NCI-H1105 (cell line): ENCODE measurements at regions not wholly inside any gene's neighbourhood (a gene's known extent, or its start where the extent isn't known, plus 50 kb on each side); places are given as distances from the start of the nearest gene placed in this dataset.
A peak's percentile ranks its signal among the peaks of the same experiment; 100 is the strongest.

Source experiments
- DNase-seq: peaks from one replicate; lab custom pipeline; 2025; lab: John Stamatoyannopoulos, UW

DNA sequence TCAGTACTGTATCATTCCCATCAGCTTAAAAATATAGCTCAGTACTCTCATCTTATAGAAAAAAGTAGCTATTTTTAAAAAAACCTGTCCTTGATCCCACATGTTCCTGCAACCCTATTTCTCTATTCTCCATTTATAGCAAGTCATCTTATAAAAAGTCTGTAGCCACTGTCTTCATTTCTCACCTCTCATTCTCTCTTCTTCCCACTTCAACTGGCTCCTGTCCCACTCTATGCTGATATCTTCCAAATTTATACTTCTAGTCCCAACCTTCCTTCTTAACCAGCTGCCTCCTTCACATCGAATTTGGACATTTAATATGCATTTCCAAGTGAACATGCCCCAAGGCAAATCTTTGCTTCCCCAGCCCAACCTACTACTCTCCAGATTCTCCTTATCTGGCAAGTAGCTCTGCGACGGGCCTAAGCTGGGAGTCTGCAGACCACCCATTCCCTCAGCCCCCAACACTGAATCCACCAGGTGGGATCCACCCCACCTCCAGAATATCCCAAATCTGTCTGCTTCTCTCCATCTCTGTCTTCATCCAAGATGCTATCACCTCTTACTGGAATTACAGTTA is 52.0 kb upstream of the TANC2 start:
- no peak for DNase-seq

DNA sequence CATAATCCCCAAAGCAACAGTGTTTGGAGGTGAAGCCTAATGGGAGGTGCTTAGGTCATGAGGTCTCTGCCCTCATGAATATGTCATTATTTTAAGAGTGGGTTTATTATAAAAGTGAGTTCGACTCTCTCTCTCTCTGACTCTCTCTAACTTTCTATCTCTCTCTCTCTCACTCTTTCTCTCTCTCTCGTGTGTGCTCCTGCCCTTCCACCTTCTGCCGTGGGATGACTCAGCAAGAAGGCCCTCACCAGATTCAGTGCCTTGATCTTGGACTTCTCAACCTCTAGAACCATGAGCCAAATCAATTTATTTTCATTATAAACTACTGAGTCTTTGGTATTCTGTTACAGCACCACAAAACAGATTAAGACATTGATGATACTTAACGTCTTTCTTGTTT is 53.7 kb upstream of the TANC2 start:
- no peak for DNase-seq

DNA sequence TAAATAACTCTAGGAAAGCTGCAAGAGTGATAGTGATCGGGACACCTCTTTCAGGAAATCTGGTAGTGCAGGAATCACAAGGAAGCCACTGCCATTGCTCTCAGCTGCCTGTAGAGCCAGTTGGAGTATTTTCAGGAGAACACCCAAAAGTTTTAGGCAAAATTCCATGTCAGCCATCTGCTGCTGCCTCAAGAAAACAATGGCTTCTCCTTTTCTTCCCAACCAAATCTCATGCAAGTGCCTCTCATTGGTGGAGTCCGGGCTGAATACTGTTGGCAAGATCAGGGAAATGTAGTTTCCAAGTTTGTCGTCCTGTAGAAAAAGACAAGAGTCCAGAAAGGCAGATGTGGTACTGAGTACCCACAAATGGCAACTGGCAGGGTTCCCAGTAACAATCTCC is 54.9 kb upstream of the TANC2 start:
- DNase-seq, result peak; percentile 44

DNA sequence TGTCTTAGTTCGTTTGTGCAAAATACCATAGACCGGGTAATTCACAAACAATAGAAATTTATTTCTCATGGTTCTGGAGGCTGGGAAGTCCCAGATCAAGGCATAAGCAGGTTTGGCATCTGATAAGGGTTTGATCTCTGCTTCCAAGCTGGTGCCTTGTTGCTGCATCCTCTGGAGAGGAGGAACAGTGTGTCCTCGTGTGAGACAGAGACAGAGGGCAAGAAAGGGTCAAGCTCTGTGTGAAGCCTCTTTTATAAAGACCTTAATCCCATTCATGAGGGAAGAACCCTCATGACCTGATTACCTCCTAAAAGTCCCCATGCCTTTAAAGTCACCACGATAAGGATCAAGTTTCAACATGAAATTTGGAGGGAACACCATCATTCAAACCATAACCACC is 55.8 kb upstream of the TANC2 start:
- DNase-seq, result no peak

DNA sequence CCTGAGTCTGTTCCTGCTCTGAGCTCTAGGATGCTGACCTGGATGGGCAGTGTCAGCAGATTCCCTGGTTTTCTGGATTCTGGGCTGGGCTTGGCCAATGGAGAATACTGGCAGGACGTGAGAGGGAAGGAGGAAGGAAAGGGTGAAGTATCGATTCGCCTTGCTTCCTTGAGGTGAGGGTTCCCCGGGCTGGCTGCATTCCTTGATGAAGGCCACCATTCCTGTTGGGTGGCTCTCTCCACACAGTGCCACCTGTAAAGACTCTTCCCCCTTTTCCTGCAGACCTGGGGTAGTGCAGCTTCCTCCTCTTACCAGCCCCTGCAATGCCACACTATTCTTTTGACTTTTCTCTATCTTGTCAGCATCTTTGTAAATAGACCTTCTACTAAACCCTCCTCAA is 58.1 kb upstream of the TANC2 start:
- DNase-seq, result no peak

DNA sequence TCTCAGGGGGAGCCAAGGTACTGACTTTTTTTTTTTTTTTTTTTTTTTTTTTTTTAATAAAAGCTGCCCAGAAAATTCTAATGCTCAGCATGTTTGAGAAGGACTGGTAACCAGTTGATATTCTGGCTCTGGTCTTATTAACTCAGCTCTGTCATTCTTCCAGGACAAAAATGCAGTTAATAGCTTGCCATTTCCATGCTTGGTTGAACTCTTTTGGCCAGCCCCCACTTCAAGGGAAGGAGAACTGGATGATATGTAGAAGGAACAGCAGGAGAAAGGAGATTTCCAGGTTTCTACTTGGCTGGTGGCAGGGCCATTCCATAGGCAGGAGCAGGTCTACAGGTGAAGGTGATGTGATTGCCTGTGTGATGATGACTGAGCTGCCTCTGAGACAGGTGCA is 59.2 kb upstream of the TANC2 start:
- DNase-seq, result no peak

DNA sequence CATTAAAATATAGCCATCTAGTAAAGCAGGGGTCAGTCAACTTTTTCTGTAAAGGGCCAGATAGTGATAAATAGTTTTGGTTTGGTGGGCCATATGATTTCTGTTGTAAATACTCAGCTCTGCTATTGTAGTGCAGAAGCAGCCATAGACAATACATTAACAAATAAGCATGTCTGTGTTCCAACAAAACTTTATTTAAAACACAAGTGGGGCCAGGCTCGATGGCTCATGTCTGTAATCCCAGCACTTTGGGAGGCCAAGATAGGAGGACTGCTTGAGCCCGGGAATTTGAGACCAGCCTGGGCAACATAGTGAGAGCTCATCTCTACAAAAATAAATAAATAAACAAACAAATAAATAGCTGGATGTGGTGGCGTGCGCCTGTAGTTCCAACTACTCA is 60.8 kb upstream of the TANC2 start:
- no peak for DNase-seq

DNA sequence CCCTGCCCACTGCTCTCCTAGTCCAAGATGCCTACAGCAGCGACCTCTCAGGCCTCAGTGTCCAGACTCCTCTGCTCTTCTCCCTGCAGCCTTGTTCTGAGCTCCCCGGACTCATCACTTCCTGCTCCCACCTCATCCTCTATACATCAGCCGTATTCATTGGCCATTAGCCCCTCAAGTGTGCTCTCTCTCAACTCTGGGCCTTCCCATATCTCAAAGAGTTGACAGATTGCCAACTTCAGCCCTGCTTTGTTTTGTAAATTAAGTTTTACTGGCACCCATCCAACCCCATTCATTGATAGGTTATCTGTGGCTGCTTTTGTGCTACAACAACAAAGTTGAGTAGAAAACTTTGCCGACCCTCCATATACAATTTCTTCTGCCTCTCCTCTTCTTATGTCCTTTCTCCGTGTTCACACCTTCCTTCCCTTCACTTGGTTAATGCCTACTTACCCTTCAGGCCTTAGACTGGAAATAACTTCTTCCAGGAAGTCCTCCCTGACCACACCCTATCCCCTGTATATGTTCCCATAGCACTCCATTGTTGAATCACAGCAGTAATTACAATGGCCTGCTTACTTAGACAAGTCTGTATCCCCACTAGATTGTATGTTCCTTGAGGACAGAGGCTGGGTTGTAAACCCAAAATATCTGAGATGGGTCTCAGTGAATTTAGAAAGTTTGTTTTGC is 63.4 kb upstream of the TANC2 start:
- DNase-seq, result peak; percentile 70

DNA sequence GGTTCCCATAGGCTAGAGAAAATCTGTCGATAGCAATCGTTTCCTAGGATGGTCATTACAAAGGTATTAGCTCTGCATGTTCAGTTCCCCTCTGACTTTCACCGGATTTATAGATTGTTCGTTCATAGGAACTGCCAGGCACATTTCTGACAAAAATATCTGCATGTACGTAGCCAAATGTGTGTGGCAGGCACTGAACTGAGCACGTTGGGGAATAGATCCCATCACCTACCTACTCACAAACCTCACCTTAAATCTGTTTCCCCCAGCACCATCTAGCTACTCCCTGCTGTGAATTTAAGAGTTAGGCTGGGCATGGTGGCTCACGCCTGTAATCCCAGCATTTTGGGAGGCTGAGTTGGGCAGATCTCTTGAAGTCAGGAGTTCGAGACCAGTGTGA is 64.5 kb upstream of the TANC2 start:
- no peak for DNase-seq

DNA sequence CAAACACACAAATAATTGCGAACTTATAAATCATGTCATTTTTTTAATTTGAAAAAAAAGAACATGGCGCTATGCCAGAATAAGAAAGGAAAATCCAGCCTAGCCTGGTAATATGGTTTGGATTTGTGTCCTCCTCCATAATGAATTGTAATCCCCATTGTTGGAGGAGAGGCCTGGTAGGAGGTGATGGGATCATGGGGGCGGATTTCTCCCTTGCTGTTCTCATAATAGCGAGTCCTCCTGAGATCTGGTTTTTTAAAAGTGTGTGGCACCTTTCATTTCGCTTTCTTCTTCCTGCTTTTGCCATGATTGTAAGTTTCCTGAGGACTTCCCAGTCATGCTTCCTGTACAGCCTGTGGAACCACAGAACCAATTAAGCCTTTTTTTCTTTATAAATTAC is 65.9 kb upstream of the TANC2 start:
- no peak for DNase-seq

DNA sequence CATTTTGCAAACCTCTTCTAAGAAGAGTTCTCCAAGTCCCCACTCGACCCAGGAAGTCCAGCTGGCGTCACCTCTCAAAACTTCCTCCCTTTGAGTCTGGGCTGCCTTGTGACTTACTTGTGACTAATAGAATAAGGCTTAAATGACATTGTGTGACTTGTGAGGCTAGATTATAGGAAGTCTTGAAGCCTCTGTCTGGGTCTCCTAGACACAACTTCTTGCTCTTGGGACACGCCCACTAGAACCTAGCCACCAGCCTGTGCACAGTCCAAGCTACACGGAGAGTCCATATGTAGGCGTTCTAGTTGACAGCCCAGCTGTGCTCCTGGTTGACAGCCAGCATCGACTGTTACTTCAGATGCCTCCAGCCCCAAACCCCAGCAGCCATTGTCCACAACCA is 66.7 kb upstream of the TANC2 start:
- no peak for DNase-seq

DNA sequence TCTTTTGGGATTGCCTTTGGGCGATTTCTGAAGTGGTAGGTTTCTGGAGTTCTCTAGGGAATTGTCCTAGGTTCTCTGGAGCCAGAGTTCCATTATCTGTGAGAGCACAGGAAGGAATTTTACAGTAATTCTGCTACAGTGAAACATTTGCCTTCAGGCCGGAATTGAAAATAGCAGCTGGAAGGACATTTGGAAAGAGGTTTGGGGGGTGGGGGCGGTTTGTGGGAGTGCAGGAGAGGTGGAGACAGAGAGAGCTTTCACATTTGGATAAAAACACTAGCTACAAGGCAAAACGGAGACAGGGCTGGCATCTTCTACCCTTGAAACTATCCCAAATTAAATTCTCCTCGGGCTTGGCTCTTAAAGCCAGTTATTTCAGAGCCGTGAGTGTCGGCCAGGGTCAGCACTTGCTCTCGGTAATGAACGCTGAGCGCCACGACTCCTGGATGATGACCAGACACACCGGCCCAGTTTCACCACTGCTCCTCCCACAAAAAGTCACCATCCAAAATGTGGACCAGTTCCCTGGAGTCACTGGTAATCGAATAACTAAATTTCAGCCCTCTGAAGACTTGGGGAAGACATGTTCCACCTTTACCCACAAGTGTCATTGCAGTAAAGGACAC is 67.7 kb upstream of the TANC2 start:
- DNase-seq, result no peak

DNA sequence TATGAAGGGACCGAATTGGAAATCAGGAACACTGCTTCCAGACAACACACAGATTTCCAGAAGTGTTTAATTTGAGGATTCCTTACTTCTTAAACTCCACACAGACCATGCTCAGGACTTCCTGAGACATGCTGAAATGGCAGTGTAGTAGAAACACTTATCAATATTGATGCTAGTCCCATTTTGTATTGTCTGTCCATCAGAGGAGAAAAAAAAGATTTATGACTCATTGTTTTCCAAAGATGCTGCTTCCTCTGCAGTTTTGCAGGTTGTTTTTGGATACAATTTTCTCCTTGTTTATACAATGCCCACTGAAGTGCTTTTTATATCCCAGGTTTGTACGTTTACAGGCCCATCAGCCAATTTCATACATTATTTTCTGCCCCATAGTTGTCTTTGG is 68.3 kb upstream of the TANC2 start:
- DNase-seq, result no peak

DNA sequence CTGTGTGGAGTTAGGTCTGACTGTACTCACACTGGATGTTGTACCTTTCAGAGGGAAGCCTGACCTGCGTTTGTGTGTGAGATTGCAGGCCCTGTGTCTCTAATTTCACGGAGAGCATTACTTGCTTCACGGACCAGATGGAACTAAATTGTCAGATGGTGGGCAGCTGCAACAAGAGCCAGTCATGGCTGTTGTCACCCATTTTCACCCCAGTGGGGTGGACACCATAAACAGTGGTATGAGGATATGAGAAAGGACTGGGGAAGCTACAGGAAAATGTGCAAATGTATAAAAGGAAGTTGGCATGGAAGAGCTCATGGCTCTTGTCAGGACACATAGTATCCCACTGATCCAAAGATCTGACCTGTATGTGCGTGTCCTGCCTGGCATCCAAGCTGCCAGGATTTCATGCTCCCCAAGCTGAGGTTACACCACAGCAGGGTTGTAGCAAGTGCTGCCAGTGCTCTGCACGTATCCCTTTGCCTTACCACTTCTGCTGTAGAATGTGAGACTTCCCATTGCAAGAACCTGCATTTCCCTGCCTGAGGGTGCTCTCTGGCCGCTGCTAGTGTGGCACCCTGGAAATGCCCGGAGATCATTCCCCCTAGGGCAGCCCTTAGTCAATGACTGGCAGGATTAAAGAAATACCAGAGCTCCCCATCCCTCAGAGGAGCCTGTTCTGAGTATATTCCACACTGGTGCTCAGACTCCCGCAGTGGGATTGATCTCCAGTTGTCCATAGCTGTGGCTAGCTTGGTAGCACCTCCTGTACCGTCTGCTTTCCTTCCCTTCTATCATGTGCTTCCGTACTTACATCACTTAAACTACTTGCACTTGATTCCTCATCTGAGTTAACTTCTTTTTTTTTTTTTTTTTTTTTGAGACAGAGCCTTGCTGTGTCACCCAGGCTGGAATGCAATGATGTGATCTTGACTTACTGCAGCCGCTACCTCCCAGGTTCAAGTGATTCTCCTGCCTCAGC is 70.4 kb upstream of the TANC2 start:
- no peak for DNase-seq

DNA sequence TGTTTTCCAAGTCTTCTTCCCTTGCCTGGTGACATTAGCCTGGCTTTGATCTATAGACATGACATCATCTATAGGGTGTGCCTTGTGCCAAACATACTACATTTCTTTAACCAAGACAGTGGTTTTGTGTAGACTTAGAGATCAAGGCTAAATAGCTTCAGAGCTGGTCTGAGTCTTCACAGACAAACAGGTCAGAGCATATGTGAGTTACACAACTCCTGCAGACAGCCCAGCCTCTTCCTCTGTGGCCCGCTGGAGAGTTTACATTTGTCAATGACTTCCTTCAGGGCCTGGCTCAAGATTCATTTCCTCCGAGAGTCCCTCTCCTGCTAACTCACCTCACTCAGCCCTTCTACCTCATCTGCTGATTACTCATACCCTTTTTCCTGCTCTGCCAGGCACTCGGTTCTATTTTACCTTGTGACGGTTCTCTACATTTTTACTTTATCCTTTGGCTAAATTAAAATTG is 73.1 kb upstream of the TANC2 start:
- DNase-seq, result no peak

DNA sequence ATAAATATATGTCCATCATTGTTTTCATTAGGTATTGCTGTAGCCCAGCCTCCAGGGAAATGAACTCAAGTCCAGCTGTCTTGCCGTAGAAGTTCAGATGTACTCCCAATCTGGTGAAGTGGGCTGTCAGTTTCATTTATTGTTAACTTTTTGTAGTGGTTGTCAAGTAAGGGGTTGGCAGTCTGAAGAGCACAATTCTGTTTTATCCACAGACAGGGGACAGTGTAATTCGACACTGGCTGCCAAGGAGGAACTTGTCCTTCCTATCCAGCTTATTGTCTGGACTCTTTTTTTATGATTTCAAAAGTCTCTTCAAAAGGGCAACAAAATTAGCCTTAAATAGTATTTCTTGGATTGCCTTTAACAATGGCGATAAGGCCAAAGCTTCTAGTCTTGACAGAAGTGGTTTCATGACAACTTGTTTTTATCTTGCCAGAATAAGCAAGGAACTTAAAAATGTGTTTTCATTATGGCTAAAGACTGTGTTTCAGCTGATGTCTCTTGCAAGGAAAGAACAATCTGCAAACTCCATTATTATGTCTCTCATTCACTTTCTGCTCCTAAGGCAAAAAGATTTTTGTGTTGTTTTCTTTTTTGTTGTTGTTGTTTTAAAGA is 73.9 kb upstream of the TANC2 start:
- no peak for DNase-seq

DNA sequence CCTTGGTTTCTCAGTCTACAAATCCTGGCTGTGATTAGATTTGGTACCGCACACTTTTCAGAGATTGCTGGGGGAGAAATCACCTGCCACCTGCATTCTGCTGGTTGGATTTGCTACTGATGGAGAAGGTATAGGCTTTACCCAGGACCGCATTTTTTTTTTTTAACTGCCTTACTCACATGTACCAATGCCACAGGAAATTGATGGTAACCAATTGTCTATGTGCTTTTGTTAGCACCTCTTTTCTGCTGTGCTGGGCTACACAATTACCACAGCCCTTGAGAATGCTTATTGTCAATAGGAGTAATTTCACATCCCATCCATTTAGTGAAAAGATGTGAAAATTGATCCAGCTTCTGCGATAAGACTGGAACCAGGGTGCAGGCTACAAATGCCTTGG is 74.4 kb upstream of the TANC2 start:
- no peak for DNase-seq

DNA sequence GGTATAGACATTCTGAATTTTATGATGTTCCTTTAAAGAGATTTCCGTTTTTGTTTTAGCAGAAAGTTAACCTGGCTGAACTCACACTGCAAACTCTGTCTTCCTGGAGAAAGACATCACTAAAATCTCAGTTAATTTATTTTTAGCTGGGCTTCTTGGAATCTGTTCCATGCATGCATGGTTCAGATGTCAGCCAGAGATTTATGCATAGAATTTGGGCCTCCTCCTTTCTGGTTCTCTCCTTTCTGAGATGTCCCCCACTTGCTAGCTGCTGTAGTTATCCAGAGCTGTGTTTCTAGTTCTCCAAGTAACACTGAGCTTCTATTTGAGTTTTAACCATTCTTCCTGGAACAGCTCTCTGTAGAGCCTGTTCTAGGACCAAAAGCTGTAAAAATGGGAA is 77.3 kb upstream of the TANC2 start:
- no peak for DNase-seq

DNA sequence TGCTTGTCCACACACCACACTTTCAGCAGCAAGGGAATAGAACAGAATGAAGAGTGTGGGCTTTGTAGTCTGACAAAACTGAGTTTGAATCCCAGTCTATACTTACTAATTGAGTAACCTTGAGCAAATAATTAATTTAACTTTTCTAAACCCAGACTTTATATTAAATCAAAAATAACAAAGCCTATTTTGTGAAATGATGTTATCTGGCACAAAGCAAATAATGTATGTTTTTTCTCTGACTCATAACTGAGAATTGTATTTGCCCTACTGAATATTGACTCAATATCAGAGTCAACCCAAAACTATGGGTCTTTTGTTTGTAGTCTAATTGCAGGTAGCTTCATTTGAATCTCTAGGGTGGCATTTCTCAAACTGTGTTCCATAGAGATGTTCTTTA is 77.9 kb upstream of the TANC2 start:
- DNase-seq, result no peak

DNA sequence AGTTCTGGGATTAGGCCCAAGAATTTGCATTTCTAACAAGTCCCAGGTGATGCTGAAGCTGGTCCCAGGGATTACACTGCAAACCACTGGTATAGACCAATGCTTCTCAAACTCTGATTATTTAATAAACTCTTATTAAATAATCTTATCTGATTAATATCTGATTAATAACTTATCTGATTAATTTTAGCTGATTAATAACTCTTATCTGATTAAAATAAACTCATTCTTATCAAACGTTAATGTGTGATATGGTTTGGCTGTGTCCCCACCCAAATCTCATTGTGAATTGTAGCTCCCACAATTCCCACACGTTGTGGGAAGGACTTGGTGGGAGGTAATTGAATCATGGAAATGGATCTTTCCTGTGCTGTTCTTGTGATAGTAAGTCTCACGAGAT is 78.6 kb upstream of the TANC2 start:
- no peak for DNase-seq

DNA sequence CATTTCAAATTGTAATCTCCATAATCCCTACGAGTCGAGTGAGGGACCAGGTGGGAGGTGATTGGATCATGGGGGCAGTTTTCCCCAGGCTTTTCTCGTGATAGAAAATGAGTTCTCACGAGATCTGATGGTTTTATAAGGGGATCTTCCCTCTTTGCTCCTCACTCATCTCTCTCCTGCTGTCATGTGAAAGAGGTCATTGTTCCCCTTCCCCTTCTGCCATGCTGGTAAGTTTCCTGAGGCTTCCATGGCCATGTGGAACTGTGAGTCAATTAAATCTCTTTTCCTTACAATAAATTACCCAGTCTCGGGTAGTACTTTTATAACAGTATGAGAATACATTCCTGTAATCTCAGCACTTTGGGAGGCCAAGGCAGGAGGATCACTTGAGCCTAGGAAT is 76.7 kb upstream of the MARCHF10 start:
- no peak for DNase-seq

DNA sequence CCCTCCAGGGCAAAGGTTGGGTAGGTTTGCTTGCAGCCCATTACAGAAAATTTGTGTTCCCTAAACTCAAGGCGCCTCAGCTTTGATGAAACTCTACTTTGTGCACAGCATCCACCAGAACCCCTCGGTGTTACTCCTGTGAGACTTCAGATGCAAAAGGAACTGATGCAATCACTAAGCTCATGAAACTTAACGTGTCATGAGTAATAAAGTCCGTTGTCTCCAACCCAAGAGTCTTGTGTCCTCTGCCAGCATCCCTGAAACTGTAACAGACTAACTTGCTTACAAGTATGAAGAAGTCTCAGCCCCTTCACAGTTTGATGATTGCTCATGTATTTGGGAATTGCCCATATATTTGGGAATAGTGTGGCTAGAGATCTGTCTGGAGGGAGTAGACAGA is 74.8 kb upstream of the MARCHF10 start:
- DNase-seq, result no peak
